ENCODE measurements at regions not wholly inside any gene's neighbourhood (a gene's known extent, or its start where the extent isn't known, plus 50 kb on each side); places are given as distances from the start of the nearest gene placed in this dataset.

DNA sequence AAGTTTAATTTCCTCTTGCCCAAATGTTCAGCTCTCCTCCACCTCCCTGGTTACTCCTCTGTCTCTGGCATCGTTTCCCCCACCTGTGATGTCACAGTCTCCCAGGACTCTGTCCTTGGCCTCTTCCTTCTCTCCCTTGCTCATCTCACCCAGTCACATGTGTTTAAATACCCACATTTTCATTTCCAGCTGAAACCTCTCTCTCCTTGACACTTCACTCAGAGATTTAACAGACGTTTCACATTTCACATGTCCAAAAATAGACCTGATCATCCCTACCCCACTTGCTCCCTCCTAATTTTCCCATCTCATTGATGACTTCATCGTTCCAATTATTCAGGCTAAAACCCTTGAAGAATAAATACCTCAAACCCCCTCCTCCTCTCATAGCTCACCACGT lies 604.1 kb upstream of the JAG1 start:
- no peak overlapping the region for H2BK120ac ChIP-seq (ENCODE audit: low read depth, low read length)
- no peak overlapping the region for H4K91ac ChIP-seq (ENCODE audit: low read depth, low read length, poor library complexity)
- H3K79me1 ChIP-seq (ENCODE audit: low read depth, low read length) = no peaks in the 10 kb centered on the region
- no peak overlapping the region for H3K4me2 ChIP-seq (ENCODE audit: insufficient read depth, low read length, poor library complexity, severe bottlenecking)
- peaks cover 4 to 11% of the 10 kb centered on the region in 2 donors for H3K4me1 ChIP-seq (ENCODE audit: control insufficient read depth in 2 of 2, insufficient read depth in 1 of 2, low read depth in 1 of 2, low read length in 2 of 2)
- no peak overlapping the region for H3K27ac ChIP-seq (replicated peaks; ENCODE audit: low read length)
- no peak overlapping the region for H2AK5ac ChIP-seq (ENCODE audit: low read depth, low read length)
- no peak overlapping the region for H2AFZ ChIP-seq (ENCODE audit: low read length)
- no peak overlapping the region for H2BK5ac ChIP-seq (ENCODE audit: low read length)
- H3K18ac ChIP-seq (ENCODE audit: low read length) = no peak overlapping the region
- no peak overlapping the region for H3K9ac ChIP-seq (ENCODE audit: low read depth, low read length, poor library complexity)
- H3K27me3 ChIP-seq (ENCODE audit: control insufficient read depth in 3 of 3, insufficient read depth in 3 of 3, low read depth in 1 of 3, low read length in 3 of 3) = no peaks in the 10 kb centered on the region
- no peak overlapping the region for H3K4ac ChIP-seq (ENCODE audit: low read length)
- no peak overlapping the region for H3K14ac ChIP-seq (ENCODE audit: low read length)
- no peak overlapping the region for H4K8ac ChIP-seq (ENCODE audit: low read depth, low read length)
- H3K23ac ChIP-seq (ENCODE audit: low read depth, low read length, poor library complexity) = no peak overlapping the region
- H3K4me3 ChIP-seq (ENCODE audit: low read length in 2 of 2) = no peak overlapping the region
- no peak for DNase-seq (ENCODE audit: low spot score)
- no peaks in the 10 kb centered on the region for H3K36me3 ChIP-seq (replicated peaks in 1 of 2; ENCODE audit: control insufficient read depth in 2 of 2, insufficient read depth in 2 of 2, low read length in 2 of 2)
- H2BK15ac ChIP-seq (ENCODE audit: low read length) = no peak overlapping the region
- H3K9me3 ChIP-seq (replicated peaks in 1 of 2; ENCODE audit: control insufficient read depth in 2 of 2, insufficient read depth in 1 of 2, low read depth in 1 of 2, low read length in 2 of 2) = peaks cover 0 to 7% of the 10 kb centered on the region in 2 donors
- WGBS, 2 donors (ENCODE audit: extremely low coverage in 2 of 2, insufficient read length in 2 of 2, insufficient replicate concordance in 1 of 2) = no CpG with 5 or more reads among the region's 4 CpGs
- H2BK12ac ChIP-seq (ENCODE audit: low read length) = no peak overlapping the region

DNA sequence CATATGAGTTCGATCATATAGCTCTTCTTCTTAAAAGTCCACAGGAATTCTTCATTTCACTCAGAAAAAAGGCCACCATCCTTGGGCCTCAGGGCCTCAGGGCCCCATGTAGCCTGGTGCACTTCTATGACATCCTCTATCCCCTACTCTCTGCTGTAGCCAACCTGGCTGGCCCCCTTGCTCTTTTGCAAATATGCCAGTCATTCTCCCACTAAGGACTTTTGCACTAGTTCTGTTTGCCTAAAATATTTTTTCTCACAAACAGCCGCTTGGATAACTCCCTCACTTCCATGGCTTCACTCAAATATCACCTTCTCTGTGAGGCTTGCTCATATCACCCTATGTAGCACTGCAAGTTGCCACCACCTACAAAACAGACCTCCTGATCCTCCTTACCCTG lies 604.7 kb upstream of the JAG1 start:
- Histone ChIP-seq H2AFZ (ENCODE audit: low read length) (no peak overlapping the region), H3K27ac (replicated peaks; ENCODE audit: low read length) (no peak overlapping the region), H2AK5ac (ENCODE audit: low read depth, low read length) (no peak overlapping the region), H4K8ac (ENCODE audit: low read depth, low read length) (no peak overlapping the region), H4K91ac (ENCODE audit: low read depth, low read length, poor library complexity) (no peak overlapping the region), H3K4me3 (ENCODE audit: low read length in 2 of 2) (no peak overlapping the region), H3K27me3 (ENCODE audit: control insufficient read depth in 3 of 3, insufficient read depth in 3 of 3, low read depth in 1 of 3, low read length in 3 of 3) (no peaks in the 10 kb centered on the region), H3K9me3 (replicated peaks in 1 of 2; ENCODE audit: control insufficient read depth in 2 of 2, insufficient read depth in 1 of 2, low read depth in 1 of 2, low read length in 2 of 2) (peaks cover 0 to 7% of the 10 kb centered on the region in 2 donors), H2BK5ac (ENCODE audit: low read length) (no peak overlapping the region), H3K4me2 (ENCODE audit: insufficient read depth, low read length, poor library complexity, severe bottlenecking) (no peak overlapping the region), H3K4me1 (ENCODE audit: control insufficient read depth in 2 of 2, insufficient read depth in 1 of 2, low read depth in 1 of 2, low read length in 2 of 2) (peaks cover 3 to 6% of the 10 kb centered on the region in 2 donors), H3K79me1 (ENCODE audit: low read depth, low read length) (no peaks in the 10 kb centered on the region), H3K4ac (ENCODE audit: low read length) (no peak overlapping the region), H3K9ac (ENCODE audit: low read depth, low read length, poor library complexity) (no peak overlapping the region), H3K14ac (ENCODE audit: low read length) (no peak overlapping the region), H2BK15ac (ENCODE audit: low read length) (no peak overlapping the region), H2BK12ac (ENCODE audit: low read length) (no peak overlapping the region), H3K36me3 (replicated peaks in 1 of 2; ENCODE audit: control insufficient read depth in 2 of 2, insufficient read depth in 2 of 2, low read length in 2 of 2) (no peaks in the 10 kb centered on the region), H3K23ac (ENCODE audit: low read depth, low read length, poor library complexity) (no peak overlapping the region), H2BK120ac (ENCODE audit: low read depth, low read length) (no peak overlapping the region), H3K18ac (ENCODE audit: low read length) (no peak overlapping the region)
- DNase-seq (ENCODE audit: low spot score) = no peak
- WGBS, 2 donors (ENCODE audit: extremely low coverage in 2 of 2, insufficient read length in 2 of 2, insufficient replicate concordance in 1 of 2) = no CpG with 5 or more reads among the region's 2 CpGs

DNA sequence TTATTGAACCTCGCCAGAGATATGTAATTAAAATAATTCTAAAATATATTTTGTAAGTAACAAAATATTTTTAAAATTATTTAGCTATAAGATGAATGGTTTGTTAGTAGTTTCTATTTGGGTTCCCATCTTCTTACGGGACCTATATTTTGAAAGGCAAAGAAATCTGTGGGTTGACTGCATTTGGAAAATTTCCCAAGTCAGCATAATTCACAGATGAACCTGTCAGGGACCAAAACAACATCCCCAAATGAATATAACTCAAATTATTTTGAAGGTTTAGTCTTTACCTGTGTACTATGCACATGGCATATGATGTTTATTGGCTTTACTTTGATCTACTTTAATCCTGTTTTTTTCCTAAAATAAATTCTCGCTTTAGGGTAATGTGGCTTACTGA lies 607.4 kb upstream of the JAG1 start:
- H3K14ac ChIP-seq (ENCODE audit: low read length) = no peak overlapping the region
- H3K4ac ChIP-seq (ENCODE audit: low read length) = no peak overlapping the region
- no peak overlapping the region for H3K4me2 ChIP-seq (ENCODE audit: insufficient read depth, low read length, poor library complexity, severe bottlenecking)
- H2BK15ac ChIP-seq (ENCODE audit: low read length) = no peak overlapping the region
- peaks cover 0 to 7% of the 10 kb centered on the region in 2 donors for H3K9me3 ChIP-seq (replicated peaks in 1 of 2; ENCODE audit: control insufficient read depth in 2 of 2, insufficient read depth in 1 of 2, low read depth in 1 of 2, low read length in 2 of 2)
- no peaks in the 10 kb centered on the region for H3K27me3 ChIP-seq (ENCODE audit: control insufficient read depth in 3 of 3, insufficient read depth in 3 of 3, low read depth in 1 of 3, low read length in 3 of 3)
- H3K18ac ChIP-seq (ENCODE audit: low read length) = no peak overlapping the region
- no peak overlapping the region for H3K4me3 ChIP-seq (ENCODE audit: low read length in 2 of 2)
- no peak overlapping the region for H2AFZ ChIP-seq (ENCODE audit: low read length)
- WGBS, 2 donors (ENCODE audit: extremely low coverage in 2 of 2, insufficient read length in 2 of 2, insufficient replicate concordance in 1 of 2) = no CpG with 5 or more reads among the region's 3 CpGs
- H4K91ac ChIP-seq (ENCODE audit: low read depth, low read length, poor library complexity) = no peak overlapping the region
- no peak overlapping the region for H2BK12ac ChIP-seq (ENCODE audit: low read length)
- H3K4me1 ChIP-seq (ENCODE audit: control insufficient read depth in 2 of 2, insufficient read depth in 1 of 2, low read depth in 1 of 2, low read length in 2 of 2) = peaks cover 0 to 2% of the 10 kb centered on the region in 2 donors
- H2BK120ac ChIP-seq (ENCODE audit: low read depth, low read length) = no peak overlapping the region
- DNase-seq (ENCODE audit: low spot score) = no peak
- no peak overlapping the region for H3K23ac ChIP-seq (ENCODE audit: low read depth, low read length, poor library complexity)
- no peak overlapping the region for H2AK5ac ChIP-seq (ENCODE audit: low read depth, low read length)
- H4K8ac ChIP-seq (ENCODE audit: low read depth, low read length) = no peak overlapping the region
- no peaks in the 10 kb centered on the region for H3K79me1 ChIP-seq (ENCODE audit: low read depth, low read length)
- no peak overlapping the region for H3K9ac ChIP-seq (ENCODE audit: low read depth, low read length, poor library complexity)
- H3K36me3 ChIP-seq (replicated peaks in 1 of 2; ENCODE audit: control insufficient read depth in 2 of 2, insufficient read depth in 2 of 2, low read length in 2 of 2) = no peaks in the 10 kb centered on the region
- no peak overlapping the region for H3K27ac ChIP-seq (replicated peaks; ENCODE audit: low read length)
- no peak overlapping the region for H2BK5ac ChIP-seq (ENCODE audit: low read length)

DNA sequence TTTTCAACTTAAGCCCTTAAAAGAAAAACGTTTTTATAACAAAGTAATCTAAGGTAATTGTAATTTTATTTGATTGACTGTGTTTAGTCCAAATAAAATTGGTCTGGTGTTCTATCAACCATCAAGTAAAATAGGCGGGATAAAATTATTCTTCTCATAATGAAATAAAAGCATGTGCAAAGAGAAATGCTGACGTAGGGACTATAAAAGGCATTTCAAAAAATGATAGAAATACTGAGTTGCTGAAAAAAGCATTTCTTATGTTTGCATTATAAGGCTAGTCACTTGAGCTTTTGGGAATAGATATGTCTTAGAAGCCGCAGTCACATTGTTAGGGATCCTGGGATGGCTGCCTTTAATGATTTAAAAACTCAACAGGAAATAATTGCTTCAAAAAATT lies 608.0 kb upstream of the JAG1 start:
- H3K9ac ChIP-seq (ENCODE audit: low read depth, low read length, poor library complexity) = no peak overlapping the region
- H2AK5ac ChIP-seq (ENCODE audit: low read depth, low read length) = no peak overlapping the region
- H2BK15ac ChIP-seq (ENCODE audit: low read length) = no peak overlapping the region
- no peak overlapping the region for H4K91ac ChIP-seq (ENCODE audit: low read depth, low read length, poor library complexity)
- H3K4me1 ChIP-seq (ENCODE audit: control insufficient read depth in 2 of 2, insufficient read depth in 1 of 2, low read depth in 1 of 2, low read length in 2 of 2) = peaks cover 0 to 2% of the 10 kb centered on the region in 2 donors
- no peak overlapping the region for H4K8ac ChIP-seq (ENCODE audit: low read depth, low read length)
- no CpG with 5 or more reads among the region's 4 CpGs for WGBS, 2 donors (ENCODE audit: extremely low coverage in 2 of 2, insufficient read length in 2 of 2, insufficient replicate concordance in 1 of 2)
- no peak for DNase-seq (ENCODE audit: low spot score)
- no peaks in the 10 kb centered on the region for H3K79me1 ChIP-seq (ENCODE audit: low read depth, low read length)
- H2BK120ac ChIP-seq (ENCODE audit: low read depth, low read length) = no peak overlapping the region
- H3K4me2 ChIP-seq (ENCODE audit: insufficient read depth, low read length, poor library complexity, severe bottlenecking) = no peak overlapping the region
- H3K4me3 ChIP-seq (ENCODE audit: low read length in 2 of 2) = no peak overlapping the region
- H2AFZ ChIP-seq (ENCODE audit: low read length) = no peak overlapping the region
- H2BK12ac ChIP-seq (ENCODE audit: low read length) = no peak overlapping the region
- no peak overlapping the region for H2BK5ac ChIP-seq (ENCODE audit: low read length)
- no peak overlapping the region for H3K18ac ChIP-seq (ENCODE audit: low read length)
- H3K23ac ChIP-seq (ENCODE audit: low read depth, low read length, poor library complexity) = no peak overlapping the region
- H3K14ac ChIP-seq (ENCODE audit: low read length) = no peak overlapping the region
- H3K27ac ChIP-seq (replicated peaks; ENCODE audit: low read length) = no peak overlapping the region
- peaks cover 0 to 7% of the 10 kb centered on the region in 2 donors for H3K9me3 ChIP-seq (replicated peaks in 1 of 2; ENCODE audit: control insufficient read depth in 2 of 2, insufficient read depth in 1 of 2, low read depth in 1 of 2, low read length in 2 of 2)
- H3K4ac ChIP-seq (ENCODE audit: low read length) = no peak overlapping the region
- no peaks in the 10 kb centered on the region for H3K27me3 ChIP-seq (ENCODE audit: control insufficient read depth in 3 of 3, insufficient read depth in 3 of 3, low read depth in 1 of 3, low read length in 3 of 3)
- no peaks in the 10 kb centered on the region for H3K36me3 ChIP-seq (replicated peaks in 1 of 2; ENCODE audit: control insufficient read depth in 2 of 2, insufficient read depth in 2 of 2, low read length in 2 of 2)

All from neuronal stem cell (in vitro differentiated cells).